HL-60 (cell line): ENCODE measurements at regions not wholly inside any gene's neighbourhood (a gene's known extent, or its start where the extent isn't known, plus 50 kb on each side); places are given as distances from the start of the nearest gene placed in this dataset.

ENCODE experiments used
- DNase-seq, 2 experiments: peaks; one replicate each; pipeline ENCODE4 v3.0.0-alpha.2; 2010 to 2020; ENCODE audit warnings: low read depth in 1 of 2, low spot score in 1 of 2
- H3K27ac ChIP-seq: fragments of 250-450 bp; sonication (Bioruptor Pico); replicated peaks from 2 replicates; pipeline ENCODE4 v1.5.1; 2020; ENCODE audit warnings: mild to moderate bottlenecking, moderate library complexity
- H3K27me3 ChIP-seq: fragments of 250-450 bp; sonication (Bioruptor Pico); 2 replicates; pipeline ENCODE4 v1.5.1; 2021; ENCODE audit warnings: mild to moderate bottlenecking, moderate library complexity; ENCODE audit not compliant: insufficient read depth, poor library complexity, severe bottlenecking
- H3K4me3 ChIP-seq: replicated peaks from 2 replicates; pipeline ENCODE4 v1.5.1; 2011; ENCODE audit warnings: mild to moderate bottlenecking, control low read depth, low read length; ENCODE audit not compliant: insufficient read depth
- CTCF ChIP-seq: IDR thresholded peaks from one replicate; pipeline ENCODE4 v1.5.1; 2011; ENCODE audit warnings: low read length, control low read depth, inconsistent platforms; ENCODE audit not compliant: insufficient read depth
- GABPA ChIP-seq: IDR thresholded peaks from 2 replicates; pipeline ENCODE4 v1.6.1; 2012; ENCODE audit warnings: low read depth
- POLR2AphosphoS5 ChIP-seq: IDR thresholded peaks from 2 replicates; pipeline ENCODE4 v1.6.1; 2012; ENCODE audit warnings: low read depth
- SPI1 ChIP-seq: IDR thresholded peaks from 2 replicates; pipeline ENCODE4 v1.6.1; 2012; ENCODE audit warnings: low read depth, mild to moderate bottlenecking, borderline replicate concordance
- TF ChIP-seq, protein P1 (sequence below): IDR thresholded peaks from 2 replicates; pipeline ENCODE4 v1.6.1; 2012; ENCODE audit warnings: low read depth; ENCODE audit not compliant: insufficient replicate concordance

DNA sequence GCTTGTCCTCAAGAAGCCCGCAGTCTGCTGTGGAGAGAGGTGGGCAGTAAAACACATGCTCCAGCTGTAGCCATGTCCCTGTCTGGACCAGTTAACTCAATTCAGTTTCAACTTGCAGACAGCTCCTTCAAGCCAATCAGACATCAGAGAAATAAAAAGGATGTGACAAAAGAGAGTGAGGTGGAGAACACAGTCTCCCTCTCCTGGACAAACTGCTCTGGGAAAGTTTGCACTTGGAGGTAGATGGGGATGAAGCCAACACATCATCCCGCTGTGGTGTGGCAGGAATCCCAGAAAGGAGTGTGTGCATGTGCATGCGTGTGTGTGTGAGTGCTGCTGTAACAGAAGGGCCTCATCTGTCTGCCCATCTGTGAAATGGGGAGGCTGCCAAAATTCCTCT lies 358.6 kb upstream of the ASIC2 start:
- peaks cover 10% of the 10 kb centered on the region for H3K27me3 ChIP-seq
- TF ChIP-seq CTCF (no peak), POLR2AphosphoS5 (no peak), GABPA (no peak), SPI1 (no peak)
- TF ChIP-seq, protein P1, sequence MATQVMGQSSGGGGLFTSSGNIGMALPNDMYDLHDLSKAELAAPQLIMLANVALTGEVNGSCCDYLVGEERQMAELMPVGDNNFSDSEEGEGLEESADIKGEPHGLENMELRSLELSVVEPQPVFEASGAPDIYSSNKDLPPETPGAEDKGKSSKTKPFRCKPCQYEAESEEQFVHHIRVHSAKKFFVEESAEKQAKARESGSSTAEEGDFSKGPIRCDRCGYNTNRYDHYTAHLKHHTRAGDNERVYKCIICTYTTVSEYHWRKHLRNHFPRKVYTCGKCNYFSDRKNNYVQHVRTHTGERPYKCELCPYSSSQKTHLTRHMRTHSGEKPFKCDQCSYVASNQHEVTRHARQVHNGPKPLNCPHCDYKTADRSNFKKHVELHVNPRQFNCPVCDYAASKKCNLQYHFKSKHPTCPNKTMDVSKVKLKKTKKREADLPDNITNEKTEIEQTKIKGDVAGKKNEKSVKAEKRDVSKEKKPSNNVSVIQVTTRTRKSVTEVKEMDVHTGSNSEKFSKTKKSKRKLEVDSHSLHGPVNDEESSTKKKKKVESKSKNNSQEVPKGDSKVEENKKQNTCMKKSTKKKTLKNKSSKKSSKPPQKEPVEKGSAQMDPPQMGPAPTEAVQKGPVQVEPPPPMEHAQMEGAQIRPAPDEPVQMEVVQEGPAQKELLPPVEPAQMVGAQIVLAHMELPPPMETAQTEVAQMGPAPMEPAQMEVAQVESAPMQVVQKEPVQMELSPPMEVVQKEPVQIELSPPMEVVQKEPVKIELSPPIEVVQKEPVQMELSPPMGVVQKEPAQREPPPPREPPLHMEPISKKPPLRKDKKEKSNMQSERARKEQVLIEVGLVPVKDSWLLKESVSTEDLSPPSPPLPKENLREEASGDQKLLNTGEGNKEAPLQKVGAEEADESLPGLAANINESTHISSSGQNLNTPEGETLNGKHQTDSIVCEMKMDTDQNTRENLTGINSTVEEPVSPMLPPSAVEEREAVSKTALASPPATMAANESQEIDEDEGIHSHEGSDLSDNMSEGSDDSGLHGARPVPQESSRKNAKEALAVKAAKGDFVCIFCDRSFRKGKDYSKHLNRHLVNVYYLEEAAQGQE = no peak
- DNase-seq = no peak

DNA sequence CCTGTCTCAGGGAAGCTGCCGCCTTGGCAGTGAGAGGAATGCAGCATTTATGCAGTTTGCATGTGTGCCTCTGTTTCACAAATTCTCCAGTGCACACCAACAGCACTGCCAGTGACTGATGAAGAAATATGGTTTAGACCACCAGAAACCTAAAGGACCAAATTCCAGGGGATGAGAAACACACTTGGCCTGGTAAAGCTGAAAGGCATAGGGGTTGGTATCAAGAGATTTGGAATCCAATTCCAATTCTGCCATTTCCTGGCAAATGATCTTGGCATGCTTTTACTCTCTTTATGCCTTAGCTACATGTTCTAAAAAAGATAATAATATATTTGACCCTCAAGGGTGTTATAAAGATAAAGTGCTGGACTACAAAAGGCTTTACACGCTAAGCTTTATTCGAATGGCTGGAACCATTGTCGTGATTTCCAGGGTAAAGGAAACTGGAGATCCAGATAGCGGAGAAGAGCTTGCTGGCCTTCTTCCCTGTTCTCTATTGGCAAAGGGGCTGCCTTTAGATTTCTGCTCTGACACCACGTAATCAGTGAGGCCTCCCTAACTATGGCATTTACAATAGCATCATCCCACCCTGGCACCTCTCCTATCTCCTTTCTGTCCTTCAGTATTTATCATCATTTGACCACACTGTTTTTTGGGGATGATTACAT lies 359.8 kb upstream of the ASIC2 start:
- Histone ChIP-seq H3K4me3 (no peak overlapping the region), H3K27me3 (peaks cover 10% of the 10 kb centered on the region), H3K27ac (no peak overlapping the region)
- DNase-seq = no peak
- TF ChIP-seq GABPA (no peak), SPI1 (no peak), POLR2AphosphoS5 (no peak), CTCF (no peak)
- TF ChIP-seq, protein P1 = no peak

More for the DNA sequence above, 358.6 kb upstream of the ASIC2 start:
- Histone ChIP-seq H3K4me3 (no peak overlapping the region), H3K27ac (no peak overlapping the region)

GRCh38 chr17:33653399-33653788 lies 360.3 kb upstream of the ASIC2 start:
- Histone ChIP-seq H3K27ac (no peak overlapping the region), H3K4me3 (no peak overlapping the region), H3K27me3 (peaks cover 10% of the 10 kb centered on the region)
- no peak for DNase-seq
- TF ChIP-seq POLR2AphosphoS5 (no peak), CTCF (no peak), GABPA (no peak), SPI1 (no peak)
- TF ChIP-seq, protein P1 = no peak
